NCI-H1092 treated with DMSO at 0.1 percent for 48 hours (cell line): ENCODE measurements at regions not wholly inside any gene's neighbourhood (a gene's known extent, or its start where the extent isn't known, plus 50 kb on each side); places are given as distances from the start of the nearest gene placed in this dataset.

ENCODE experiments used
- DNase-seq: peaks from one replicate; lab custom pipeline; 2025; lab: John Stamatoyannopoulos, UW

DNA sequence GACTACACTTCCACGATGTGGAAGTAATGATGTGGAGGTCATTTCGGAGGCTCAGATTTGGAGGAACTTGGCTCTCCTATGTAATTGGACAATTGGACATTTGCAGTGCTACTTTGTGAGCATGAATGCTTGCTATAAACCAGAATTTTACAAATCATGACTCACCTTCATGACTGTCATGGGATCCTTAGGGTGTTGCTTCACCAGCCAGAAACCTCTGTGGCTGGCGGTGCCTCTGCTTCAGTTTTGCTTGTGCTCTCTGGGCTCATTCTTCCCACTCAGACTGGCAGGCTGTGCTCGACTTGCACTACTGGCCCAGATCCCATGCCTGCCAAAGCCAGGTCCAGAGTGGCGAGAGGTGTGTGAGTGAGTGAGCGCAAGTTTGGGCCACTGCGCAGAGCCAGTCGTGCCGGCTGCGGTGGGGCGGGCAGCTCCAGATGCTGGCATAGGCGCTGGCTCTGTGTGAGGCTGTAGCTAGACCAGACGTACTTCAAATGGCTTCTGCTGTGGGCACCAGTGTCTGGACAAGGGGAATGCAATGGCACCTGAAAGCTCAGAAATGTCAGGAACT is 387.8 kb downstream of the AEBP2 start:
- DNase-seq, result no peak

DNA sequence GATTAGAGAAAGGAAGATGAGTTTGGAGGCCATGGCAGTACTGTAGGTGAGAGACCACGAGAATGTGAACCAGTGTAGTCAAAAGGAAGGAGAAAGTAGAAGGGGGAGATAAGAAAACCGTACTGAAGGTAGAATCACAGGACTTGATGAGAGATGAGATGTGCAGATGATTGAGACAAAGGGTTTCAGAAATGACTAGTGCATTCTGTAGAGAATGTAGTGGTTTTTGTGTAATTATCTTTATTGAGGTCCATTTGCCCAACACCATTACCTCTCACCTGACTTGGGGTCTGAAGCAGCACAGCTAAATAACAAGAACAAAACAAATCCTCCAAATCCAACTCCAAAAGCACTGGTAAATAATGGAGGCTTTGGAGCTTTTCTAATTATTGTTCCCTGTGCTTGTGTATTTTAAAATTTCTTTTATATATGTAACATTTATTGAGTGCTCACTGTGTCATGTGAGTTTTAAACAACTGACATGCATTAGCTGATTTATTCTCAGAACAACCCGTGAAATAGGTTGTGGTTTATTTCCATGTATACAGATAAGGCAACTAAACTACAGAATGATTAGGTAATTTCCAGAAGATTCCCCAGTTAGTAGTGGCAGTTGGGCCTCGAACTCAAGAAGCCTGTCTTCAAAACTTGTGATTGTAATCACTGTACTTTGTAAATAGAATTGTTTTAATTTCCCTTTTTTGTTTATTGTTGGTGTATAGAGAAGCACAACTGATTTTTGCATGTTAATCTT is 390.0 kb downstream of the AEBP2 start:
- no peak for DNase-seq

DNA sequence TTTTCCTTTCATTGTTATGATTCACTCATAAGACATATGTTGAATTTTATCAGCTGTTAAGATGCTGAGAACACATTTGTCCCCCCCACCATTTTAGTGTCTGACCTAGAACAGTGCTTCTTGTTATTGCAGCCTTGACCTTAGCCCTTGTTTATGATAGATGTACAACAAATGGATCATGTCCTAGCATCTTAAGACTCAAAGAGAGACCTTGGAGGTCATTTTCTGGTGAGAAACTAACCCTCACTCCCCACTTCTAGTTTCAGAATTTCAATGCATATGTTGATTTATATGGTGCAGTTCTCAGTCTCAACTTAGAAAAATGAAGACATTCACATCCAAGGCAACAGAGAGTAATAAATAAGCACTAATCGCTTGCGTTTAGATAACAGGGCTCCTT is 391.2 kb downstream of the AEBP2 start:
- DNase-seq, result no peak

DNA sequence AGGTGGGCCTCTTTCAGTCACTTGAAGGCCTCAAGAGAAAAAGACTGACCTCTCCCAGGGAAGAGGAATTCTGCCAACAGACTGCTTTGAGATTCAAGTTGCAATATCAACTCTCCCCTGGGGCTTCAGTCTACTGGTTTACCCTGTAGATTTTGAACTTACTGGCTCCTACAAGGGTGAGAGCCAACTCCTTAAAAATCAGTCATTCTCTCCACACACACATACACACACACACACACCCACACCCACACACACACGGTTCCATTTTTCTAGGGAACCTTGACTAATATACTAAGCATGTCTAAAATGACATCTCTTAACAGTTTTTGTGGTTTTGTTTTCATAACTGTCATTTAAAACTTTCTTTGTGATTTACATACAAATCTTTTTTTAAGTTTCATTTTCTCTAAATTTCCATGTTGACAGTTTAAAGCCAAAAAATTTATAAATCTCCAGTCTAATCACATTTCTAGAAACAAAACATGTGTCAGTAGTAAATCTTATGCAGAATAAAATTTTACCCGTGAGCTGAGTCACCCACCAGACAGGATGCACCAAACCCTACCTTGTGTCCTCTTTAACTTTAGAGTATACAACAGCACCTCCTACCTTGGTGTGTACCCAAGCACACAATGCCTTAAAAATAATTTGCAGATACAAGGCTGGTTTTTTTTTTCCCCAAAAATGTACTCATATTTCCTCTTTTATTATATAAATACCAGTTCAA is 394.6 kb downstream of the AEBP2 start:
- no peak for DNase-seq

DNA sequence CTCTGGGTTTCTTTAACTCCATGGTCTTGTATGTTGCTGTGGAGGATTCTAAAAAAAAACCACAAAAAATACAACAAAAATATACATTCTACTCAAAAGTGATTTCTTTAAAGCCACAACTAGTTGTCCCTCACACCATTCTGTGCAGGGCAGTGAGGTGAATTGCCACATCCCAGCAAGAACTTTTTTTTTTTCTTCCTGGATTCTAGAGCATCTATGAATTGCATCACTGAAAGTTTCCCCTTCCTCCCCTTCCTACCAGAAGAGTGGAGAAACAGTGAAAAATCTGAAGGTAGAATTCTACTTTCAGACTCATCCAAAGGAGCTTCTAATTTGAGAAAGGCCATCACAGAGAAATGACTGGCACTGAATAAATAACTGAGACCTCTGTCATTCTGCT is 395.3 kb downstream of the AEBP2 start:
- DNase-seq, result no peak

DNA sequence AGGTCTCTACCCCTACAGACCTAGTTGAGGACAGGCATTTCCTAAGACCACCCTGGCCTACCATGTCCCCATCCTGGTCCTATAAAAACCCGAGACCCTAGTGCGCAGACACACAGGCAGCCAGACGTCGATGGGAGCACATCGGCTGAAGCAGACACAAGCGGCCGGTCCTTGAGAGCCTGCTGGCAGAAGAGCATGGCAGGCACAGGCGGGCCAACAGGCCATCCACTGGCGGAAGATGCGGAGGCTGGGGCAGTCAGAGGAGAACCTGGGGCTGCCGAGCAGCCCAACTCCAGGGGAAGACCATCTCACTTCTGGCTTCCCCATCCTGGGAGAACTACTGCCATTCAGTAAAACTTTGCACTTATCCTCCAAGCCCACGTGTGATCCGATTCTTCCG is 396.8 kb downstream of the AEBP2 start:
- DNase-seq, result no peak

DNA sequence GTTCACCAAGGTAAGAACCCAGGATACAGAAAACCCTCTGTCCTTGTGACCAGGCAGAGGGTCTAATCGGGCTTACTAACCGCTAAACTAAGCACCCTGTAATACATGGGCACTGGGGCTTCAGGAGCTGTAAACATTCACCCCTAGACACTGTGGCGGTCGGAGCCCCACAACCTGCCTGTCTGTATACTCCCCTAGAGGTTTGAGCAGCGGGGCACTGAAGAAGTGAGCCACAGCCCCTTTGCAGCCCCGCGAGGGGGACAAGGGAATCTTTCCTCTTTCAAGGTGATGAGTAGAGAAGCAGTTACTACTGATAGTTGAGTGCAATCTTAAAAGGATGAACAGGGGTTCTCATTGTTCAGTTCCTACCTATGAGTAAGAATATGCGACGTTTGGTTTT is 397.2 kb downstream of the AEBP2 start:
- no peak for DNase-seq

DNA sequence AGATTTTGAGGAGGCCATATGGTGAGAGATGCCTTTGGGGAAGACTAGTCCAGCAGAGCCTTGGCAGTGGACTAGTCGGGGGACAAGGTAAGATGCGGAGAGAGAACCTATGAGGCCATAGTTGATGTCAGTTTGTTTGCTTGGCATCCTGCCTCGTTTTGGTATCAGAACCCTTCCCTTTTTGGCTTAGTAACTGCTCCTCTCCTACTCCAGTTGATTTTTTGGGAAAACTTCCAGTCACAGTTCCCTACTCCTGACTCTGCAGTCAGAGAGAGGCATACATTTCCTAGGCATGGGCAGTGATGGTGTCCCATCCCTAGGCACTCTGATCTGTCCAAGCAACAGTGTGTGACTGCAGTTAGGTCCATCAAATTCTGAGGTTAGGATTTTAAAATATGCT is 398.3 kb downstream of the AEBP2 start:
- DNase-seq, result no peak

DNA sequence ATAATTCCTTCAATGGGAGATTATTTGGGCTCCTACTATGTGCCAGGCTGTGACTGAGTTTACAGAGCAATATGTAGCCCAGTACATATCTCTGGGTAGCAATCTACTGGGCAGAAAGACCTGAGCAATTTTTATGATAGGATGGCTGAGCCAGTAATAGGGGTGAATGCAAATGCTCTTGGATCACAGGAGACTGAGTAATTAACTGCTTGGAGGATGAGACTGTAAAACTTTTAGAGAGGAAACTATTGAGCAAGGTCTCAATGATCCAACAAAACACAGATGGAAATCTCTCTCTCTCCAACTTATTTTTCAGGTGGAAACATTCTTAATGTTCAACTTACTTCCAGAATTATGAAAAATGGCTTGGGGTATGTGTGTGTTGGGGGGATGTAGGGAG is 402.2 kb downstream of the AEBP2 start:
- DNase-seq, result no peak

DNA sequence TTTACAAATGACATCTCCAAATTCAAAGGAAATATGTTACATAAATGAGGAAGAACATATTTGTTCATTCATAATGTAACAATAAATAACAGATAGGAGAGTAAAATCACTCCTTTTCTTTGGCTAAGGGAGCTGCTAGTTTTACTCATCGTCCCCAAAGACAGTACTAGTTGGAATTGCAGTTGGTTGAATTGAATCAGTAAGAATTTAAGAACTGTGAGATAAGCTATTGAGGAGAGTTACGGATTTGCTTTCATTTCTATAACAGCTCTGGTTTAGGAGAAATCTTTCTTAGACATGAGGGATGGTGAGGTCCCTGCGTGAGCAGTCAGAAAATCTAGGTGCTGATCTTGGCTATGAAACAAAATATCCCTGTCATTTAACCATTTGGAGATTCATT is 402.8 kb downstream of the AEBP2 start:
- DNase-seq, result no peak

DNA sequence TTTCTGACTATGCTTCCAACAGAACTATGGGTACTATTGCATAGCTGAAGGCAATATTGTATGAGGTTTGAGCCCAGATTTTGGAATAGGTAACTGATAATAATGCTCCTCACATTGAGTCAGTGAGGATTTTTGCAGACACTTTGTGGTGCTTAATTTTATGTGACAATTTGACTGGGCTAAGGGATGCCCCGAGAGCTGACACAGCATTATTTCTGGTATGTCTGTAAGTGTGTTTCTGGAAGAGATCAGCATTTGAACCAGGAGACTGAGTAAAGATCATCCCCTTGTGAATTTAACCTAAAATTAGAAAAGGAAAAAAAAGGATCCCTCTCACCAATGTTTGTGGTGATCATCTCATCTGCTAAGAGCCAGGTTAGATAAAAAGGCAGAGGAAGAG is 404.9 kb downstream of the AEBP2 start:
- DNase-seq, result no peak

DNA sequence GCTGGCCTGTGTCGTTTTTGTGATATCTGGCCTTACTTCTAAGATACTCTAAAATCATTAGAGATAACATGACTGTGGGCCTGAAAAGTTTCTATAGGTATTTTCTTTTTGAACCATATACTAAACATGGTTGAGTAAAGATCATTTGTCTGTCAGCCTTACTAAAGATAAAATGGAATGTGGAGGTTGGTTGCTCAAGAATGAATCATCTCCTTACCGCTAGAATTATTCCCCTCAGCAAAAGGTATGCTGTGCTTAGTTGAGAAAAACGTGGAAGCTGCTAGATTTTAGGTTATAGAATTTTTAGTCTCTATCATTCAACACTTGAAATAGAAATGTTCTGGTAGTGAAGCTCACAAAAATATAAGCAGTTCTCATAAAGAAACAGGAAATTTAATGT is 407.3 kb downstream of the AEBP2 start:
- DNase-seq, result no peak

DNA sequence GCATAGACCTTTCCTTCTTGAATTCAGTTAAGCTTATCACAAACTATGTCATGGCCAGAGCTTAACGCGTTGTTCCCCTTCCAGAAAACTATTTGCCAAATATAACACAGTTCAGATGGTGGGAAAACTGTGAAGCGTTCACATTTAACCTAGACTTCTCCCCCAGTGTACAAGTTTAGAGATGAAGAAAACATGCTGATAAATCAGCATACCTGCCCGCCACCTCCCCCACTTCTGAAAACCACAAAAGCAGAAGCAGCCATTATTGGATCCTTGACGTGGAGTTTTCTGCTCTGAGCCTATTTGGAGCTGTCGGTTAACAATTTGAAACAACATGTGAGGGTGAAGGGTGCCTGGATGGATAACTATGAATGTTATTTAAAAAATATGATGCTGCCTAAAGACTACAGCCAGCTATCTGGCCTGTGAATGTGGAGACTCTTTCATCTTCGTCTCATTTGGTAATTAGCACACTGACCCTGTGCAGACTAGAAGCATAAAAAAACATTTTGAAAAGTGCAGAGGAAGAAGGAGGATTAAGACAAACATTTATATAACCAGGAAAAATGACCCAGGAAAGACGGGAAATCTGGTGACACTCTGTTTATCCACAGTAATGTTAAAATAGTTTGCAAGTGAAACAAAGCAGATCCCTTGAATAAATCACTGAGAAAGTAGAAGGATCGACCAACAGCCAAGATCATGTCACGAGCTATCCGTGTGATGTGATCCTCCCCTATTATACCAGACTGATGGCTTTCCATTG is 408.2 kb downstream of the AEBP2 start:
- DNase-seq, result no peak

DNA sequence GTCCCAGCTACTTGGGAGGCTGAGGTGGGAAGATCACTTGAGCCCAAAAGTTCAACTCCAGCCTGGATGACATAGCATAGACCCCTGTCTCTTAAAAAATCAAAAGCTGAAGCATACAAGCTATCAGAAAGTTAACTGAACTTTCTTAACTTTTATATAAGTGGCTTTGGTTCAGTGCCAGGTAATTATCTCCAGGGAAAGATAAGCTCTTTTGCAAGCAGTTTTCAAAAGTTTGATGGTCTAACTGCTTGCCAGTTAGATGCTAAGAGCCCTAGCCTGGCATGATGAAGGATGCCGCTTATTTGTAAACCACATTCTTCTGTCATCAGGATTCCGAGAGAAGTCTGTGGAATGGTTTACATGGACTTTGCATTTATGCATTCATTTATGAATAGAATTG is 409.1 kb downstream of the AEBP2 start:
- no peak for DNase-seq

DNA sequence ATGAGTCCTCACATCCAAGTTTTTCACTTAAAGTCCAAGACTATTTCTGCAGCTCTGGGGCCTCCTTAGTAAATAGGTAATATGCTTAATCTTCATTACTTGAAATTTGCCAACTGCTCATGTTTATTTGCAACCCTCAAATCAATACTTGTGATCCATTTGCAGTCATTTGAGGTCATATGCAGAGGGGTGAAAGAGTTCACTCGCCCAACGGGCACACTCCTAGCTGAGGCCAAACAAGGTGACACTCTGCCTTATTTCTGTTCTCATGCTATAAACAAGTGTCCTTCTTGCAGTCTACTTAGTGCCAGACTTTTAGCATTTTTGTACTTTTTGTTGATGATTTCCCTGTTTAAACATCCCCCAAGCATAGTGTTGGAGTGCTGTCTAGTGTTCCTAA is 409.9 kb downstream of the AEBP2 start:
- no peak for DNase-seq

DNA sequence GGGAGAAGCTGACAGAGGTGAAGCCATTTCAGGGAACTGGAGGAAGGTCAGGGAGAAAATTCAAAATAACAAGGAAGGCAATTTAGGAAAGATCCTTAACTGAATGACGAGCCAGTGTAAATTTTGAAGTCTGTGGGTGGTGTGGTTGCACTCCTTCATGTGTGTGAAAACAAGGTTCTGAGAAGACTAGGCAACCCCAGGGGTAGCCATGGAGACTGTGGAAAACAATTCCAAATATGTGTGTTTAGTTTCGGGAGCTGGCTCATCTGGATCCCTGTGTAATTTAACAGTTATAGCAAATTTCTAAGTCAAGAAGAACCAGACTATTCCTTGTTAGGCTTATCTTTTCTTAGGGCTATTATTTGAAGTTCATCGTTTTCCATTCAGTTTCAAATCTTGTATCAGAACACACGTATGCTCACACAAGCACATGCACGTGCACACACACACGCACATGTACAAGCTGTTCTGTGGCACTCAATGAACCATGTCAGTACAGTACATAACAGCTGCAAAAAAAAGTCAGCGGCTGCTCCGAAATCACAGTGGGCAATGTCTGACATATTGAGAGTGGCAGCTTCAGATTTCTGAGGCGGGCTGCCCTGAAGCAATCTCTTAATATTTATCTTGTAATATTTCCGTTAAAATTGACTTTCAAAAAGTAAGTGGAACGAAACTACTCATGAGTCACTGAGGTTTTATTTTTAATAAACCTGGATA is 411.2 kb downstream of the AEBP2 start:
- DNase-seq, result no peak

DNA sequence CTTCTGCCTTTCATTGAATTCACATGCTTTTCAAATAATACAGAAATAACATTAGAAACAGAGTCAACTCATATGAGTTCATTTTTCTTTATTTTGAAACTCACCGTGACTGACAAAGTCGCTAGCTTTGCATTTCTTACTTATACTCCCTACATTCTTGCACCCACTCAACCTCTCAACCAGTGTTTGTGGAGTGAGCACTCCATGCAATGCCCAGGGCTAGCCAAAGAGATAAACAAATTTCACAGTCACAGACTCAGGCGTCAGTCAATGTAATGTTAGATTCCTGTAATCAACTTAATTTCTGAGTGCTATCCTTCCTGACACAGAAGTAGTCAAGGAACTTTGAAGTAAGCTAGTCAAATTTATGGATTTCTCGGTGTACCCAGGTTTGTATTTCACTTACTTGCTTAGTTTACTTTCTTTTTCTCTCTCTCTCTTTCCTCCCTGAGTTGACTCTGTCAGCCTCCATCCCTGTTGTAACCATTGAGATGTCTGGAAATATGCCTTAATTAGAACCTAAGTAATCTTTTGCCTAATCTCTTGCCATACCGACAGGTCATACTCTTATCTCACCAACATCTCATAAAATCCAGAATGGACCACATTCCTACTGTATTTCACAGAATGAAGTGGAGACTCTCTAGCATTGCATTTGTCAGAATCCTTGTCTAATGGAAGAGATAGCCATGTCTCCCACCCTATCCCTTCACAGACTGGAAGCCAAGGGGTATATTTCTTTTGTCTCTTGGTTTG is 413.0 kb downstream of the AEBP2 start:
- DNase-seq, result no peak

DNA sequence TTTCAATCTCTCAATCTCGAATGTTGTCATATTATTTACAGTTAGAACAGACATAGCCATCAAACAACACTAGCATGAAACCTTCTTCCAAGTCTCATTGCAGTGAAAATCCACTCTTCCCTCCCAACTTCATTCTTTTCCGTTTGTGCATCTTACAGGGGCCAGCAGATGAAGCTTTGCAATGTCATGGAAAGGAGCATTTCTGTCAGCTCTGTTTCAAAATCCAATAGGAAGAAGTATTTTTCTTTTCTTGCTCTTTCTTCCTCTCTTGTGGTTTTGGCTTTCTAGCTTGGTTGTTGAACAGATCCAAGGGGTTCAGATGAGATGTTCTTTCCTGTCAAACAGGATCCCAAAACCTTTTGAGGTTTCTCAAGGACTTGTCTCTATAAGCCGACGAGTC is 416.6 kb downstream of the AEBP2 start:
- no peak for DNase-seq

DNA sequence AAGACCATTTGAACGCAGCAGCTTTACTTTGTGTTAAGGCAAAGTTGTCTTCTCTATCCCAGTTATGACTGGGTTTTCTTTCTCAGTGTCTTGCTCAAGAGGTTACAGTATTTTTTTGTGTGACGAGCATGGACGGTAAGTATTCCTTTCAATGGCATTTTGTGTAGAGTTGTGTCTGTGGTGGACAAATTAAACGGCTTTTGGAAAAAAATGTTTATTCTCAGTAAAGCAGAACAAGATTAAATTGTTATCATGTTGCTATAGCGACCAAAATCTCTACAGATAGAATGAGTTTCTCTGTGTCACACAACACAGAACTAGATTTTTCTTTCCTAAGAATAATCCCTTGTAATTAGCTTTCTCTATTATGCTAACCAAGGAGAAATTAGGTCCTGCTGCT is 417.1 kb downstream of the AEBP2 start:
- no peak for DNase-seq

DNA sequence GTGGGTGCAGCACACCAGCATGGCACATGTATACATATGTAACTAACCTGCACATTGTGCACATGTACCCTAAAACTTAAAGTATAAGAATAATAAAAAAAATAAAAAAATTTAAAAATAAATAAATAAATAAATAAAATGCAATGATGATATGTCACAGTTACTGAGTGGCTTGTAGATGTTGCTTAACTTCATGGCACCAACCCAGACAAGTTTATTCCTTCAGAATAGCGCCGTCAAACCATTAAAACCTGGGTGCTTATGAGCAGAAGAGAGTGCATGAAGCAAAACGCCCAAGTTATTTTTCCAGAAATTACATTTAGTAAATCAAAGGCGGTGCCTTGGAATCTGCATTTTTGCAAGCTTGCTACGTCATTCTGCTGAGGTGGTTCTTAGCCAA is 417.9 kb downstream of the AEBP2 start:
- no peak for DNase-seq

DNA sequence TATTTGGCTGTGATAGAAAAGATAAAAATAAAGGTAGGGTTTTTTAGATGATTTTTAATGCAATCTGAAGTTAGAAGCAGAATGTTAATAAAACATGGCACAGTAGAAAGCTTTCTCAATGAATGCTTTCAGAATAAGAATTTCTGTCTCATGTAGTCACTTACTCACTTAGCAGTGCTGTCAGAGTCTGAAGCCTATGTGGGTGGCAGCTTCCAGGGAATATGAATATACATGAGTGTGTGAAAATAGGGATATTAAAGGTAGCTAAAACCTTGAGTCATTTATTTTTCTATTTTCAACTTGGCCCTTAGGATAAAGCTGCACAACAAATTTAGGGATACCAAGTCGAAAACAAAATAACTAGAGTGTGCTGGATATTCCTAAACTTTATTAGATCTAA is 427.9 kb downstream of the AEBP2 start:
- DNase-seq, result no peak
